ENCODE measurements at regions not wholly inside any gene's neighbourhood (a gene's known extent, or its start where the extent isn't known, plus 50 kb on each side); places are given as distances from the start of the nearest gene placed in this dataset.

DNA sequence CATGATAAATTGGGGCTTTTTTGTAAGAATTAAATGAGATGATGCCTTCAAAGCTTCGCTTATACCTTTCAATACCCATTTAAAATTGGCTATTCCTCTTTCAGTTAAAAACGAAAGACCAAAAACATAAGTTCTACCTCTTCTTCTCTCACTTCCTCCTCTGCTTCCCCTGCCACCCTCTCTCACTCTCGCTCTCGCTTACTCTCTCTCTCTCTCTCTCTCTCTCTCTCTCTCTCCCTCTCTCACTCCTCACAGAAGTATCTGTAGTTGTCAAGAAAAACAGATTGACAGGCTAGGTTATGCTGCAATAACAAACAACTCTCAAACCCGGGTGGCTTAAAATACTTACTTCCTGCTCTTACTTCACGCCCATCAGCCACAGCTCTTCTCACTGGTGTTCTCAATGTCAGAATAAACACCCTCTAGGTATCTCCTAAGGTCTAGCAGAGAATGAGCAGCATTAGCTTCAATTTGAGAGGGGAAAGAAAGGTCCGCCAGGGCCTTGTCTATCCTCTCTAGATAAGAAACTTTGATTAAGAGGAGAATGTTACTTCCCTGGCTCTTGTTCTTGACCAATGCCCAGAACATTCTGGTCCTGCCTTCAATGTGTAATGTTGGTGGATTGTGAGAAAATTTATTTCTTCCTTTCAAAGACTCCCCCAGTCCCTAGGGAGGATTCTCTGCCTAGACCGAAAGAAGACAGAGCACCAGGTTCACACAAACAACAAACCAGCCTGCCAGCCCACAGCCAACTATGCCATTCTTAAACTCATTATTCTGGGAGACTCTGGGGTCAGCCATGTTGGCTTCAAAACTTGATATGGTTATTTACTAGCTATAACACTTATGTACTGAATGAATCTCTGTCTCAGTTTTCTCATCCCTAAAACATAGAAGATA is 1028.7 kb downstream of the XPNPEP1 start:
- BruUV-seq (replicated peaks), result no TSS peak
- TF ChIP-seq ATF3 (IDR thresholded peaks at IDR 0.05), result no peak
- TF ChIP-seq SRF (IDR thresholded peaks at IDR 0.05; ENCODE audit: low read depth), result no peak
- no peak for TF ChIP-seq SIN3A (IDR thresholded peaks at IDR 0.05; ENCODE audit: low read depth)
- TF ChIP-seq EZH2 (IDR thresholded peaks at IDR 0.05), result no peak
- TF ChIP-seq POLR2A (IDR thresholded peaks at IDR 0.05; ENCODE audit: borderline replicate concordance, extremely low read depth, insufficient read depth, insufficient read length), result no peak
- no peak for TF ChIP-seq JUND (IDR thresholded peaks at IDR 0.05)
- no peak for TF ChIP-seq CTCF (IDR thresholded peaks at IDR 0.05 in 2 of 3, conservative IDR thresholded peaks at IDR 0.05 in 1 of 3; ENCODE audit: borderline replicate concordance in 1 of 3, insufficient read depth in 1 of 3, low read depth in 2 of 3, low read length in 2 of 3)
- TF ChIP-seq EZH2phosphoT487 (IDR thresholded peaks at IDR 0.05; ENCODE audit: borderline replicate concordance), result no peak
- TF ChIP-seq POLR2AphosphoS5 (IDR thresholded peaks at IDR 0.05; ENCODE audit: low read depth, low read length), result no peak
- TF ChIP-seq RAD21 (IDR thresholded peaks at IDR 0.05; ENCODE audit: low read depth), result no peak
- TF ChIP-seq, protein P1, sequence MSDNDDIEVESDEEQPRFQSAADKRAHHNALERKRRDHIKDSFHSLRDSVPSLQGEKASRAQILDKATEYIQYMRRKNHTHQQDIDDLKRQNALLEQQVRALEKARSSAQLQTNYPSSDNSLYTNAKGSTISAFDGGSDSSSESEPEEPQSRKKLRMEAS (IDR thresholded peaks at IDR 0.05), result no peak
- no peak for TF ChIP-seq CBX3 (IDR thresholded peaks at IDR 0.05; ENCODE audit: low read depth)
- TF ChIP-seq EGR1 (IDR thresholded peaks at IDR 0.05; ENCODE audit: low read depth), result no peak
- H3K4me3 ChIP-seq (replicated peaks in 1 of 2; ENCODE audit: low read depth in 1 of 2, low read length in 2 of 2), result no peak overlapping the region
- H3K4me1 ChIP-seq (ENCODE audit: control insufficient read depth in 1 of 2, insufficient read depth in 2 of 2, low read length in 2 of 2), result no peaks in the 10 kb centered on the region
- no peaks in the 10 kb centered on the region for H4K20me1 ChIP-seq (ENCODE audit: insufficient read depth)
- ATAC-seq, result no peak
- H2AFZ ChIP-seq (ENCODE audit: low read depth, low read length, poor library complexity, severe bottlenecking), result no peak overlapping the region
- H3K9me3 ChIP-seq (ENCODE audit: control insufficient read depth in 1 of 2, insufficient read depth in 1 of 2, low read depth in 1 of 2, low read length in 2 of 2), result peaks cover 31 to 32% of the 10 kb centered on the region in 2 experiments; a peak in 2 of 4 replicates
- CTCF ChIA-PET, result no interaction called here
- H3K4me2 ChIP-seq (ENCODE audit: low read length), result no peak overlapping the region
- no peak overlapping the region for H3K27ac ChIP-seq (ENCODE audit: low read depth, low read length)
- POLR2A ChIA-PET, result no interaction called here
- H3K27me3 ChIP-seq (ENCODE audit: insufficient read depth, low read length), result no peaks in the 10 kb centered on the region
- H3K9me2 ChIP-seq (ENCODE audit: insufficient read depth), result no peaks in the 10 kb centered on the region
- no peaks in the 10 kb centered on the region for H3K79me2 ChIP-seq (ENCODE audit: insufficient read depth, low read length)
- RAD21 ChIA-PET (ENCODE audit: low non-redundant PET in 1 of 2, low total read pairs in 2 of 2, uncharacterized antibody in 2 of 2, unreplicated experiment in 2 of 2), result no interaction called here
- H3K9ac ChIP-seq (ENCODE audit: low read length), result no peak overlapping the region
- DNase-seq (ENCODE audit: low read depth, low spot score), result no peak
- intact Hi-C loops (cut with micrococcal nuclease), result no loop called here
- H3K36me3 ChIP-seq (ENCODE audit: control insufficient read depth in 1 of 2, insufficient read depth in 2 of 2, low read length in 2 of 2), result no peaks in the 10 kb centered on the region

Data from HCT116 (cell line).